Stimulated activated CD8-positive, alpha-beta memory T cell treated with anti-CD3 and anti-CD28 coated beads, Interleukin-7, amount 100 ng/mL, for 24 hours (primary cell): ENCODE measurements at regions not wholly inside any gene's neighbourhood (a gene's known extent, or its start where the extent isn't known, plus 50 kb on each side); places are given as distances from the start of the nearest gene placed in this dataset.
"Not testable (repeated sequence)": the region's sequence is repeated elsewhere in the genome, so short reads cannot be mapped to it uniquely, and the experiment has no call there.

ENCODE experiments used
- DNase-seq: peaks from one replicate; pipeline ENCODE4 v3.0.0-alpha.2; 2020; ENCODE audit warnings: low read depth

GRCh38 chr1:193905288-193906085 lies 719.1 kb upstream of the B3GALT2 start:
- DNase-seq, result no peak

GRCh38 chr1:193891788-193892187 lies 705.4 kb upstream of the B3GALT2 start:
- DNase-seq, result no peak

- DNase-seq, result no peak
These were observed 704.5 kb upstream of the B3GALT2 start for GRCh38 chr1:193890935-193891334.

- no peak for DNase-seq
These were observed 698.6 kb upstream of the B3GALT2 start for GRCh38 chr1:193884848-193885558.

DNA sequence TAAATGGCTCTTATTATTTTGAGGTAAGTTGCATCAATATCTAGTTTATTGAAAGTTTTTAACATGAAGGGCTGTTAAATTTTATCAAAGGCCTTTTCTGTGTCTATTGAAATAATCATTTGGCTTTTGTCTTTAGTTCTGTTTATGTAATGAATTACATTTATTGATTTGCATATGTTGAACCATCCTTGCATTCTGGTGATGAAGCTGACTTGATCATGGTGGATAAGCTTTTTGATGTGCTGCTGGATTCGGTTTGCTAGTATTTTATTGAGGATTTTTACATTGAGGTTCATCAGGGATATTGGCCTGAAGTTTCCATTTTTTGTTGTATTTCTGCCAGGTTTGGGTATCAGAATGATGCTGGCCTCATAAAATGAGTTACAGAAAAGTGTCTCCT lies 691.5 kb upstream of the B3GALT2 start:
- not testable (repeated sequence) for DNase-seq

- DNase-seq, result no peak
These were observed 682.0 kb upstream of the B3GALT2 start for GRCh38 chr1:193868425-193868824.

DNA sequence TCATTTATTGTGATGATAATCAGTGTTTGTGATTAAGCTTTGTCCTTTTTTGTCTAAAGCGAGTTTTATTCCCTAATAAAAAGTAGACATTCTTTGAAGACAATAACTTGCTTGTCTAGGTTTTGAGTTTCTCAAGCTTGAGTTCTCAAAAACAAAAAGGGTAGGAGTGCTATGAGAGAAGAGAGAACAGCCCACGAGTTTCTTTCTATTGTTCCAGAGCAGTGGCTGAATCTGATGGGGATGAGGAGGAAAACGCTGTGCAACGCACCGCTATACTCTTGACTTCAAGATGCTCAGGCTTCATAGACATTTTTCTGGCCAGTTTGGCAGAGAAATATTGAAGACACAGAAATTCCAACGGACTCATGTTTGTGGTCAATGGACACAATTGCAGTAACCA lies 669.8 kb upstream of the B3GALT2 start:
- DNase-seq, result no peak

GRCh38 chr1:193850745-193851144 lies 664.3 kb upstream of the B3GALT2 start:
- no peak for DNase-seq

DNA sequence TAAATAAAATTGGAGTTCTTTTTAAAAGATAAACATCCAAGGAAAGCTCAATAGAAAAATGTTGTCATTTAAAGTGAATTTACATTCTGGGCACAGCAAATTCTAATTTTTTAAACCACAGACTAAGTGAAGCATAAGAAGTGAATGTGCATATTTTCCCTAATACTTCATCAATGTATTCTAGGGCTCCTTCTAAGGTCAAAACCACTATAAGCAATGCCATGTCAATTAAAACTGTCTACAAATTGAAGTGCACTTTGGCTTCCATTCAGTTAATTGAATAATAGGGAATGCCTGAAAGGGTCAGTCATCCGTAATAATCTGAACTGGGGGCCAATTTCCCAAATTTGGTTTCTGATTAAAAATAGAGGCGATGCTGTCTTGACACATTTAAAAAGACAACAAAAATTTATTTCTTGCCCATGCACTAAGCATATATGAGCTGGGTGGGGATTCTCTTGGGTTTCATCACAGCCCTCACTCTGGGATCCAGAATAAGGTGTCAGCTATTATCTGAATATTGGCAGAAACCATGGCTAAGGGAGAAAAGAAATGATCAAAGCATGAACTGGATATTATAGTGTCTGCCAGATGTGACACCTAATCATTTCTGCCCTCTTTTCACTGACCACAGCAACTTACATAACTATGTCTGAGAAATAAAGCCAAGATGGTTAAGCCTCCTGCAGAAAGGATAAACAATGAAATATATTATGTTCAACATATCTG lies 660.6 kb upstream of the B3GALT2 start:
- no peak for DNase-seq

DNA sequence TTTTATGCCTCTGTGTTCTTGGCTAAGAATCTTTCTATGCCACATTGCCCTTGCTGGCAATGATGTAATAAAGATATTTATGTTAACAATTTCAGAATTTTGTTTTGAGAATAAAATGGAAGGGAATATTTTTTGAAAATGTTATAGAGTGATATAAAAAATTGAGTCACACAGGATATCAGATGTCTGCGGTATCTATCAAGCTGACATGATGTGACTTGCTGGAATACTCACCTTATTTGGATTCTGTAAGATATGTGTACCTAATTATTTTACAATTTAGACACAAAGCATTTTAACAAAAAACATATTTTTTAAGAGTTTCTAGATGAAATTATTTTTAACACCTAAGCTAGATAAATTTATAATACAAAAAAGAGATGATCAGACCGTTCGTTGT lies 660.0 kb upstream of the B3GALT2 start:
- DNase-seq, result no peak

DNA sequence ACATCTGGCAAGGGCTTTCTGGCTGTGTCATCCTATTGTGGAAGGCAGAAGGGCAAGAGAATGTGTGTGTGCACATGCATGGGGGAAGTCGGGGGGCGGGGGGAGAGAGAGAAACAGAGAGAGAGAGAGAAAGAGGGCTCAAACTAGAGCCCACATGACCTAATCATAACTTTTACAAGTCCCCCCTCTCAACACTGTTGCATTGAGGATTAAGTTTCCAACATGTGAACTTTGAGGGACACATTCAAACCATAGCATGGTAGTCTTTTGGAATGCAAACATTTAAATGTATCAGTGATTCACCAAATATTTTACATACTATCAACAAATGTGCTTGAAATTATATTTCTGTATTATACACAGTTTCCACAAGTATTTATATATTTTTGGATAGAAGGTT lies 655.4 kb upstream of the B3GALT2 start:
- DNase-seq, result no peak

GRCh38 chr1:193831465-193831864 lies 645.1 kb upstream of the B3GALT2 start:
- no peak for DNase-seq

DNA sequence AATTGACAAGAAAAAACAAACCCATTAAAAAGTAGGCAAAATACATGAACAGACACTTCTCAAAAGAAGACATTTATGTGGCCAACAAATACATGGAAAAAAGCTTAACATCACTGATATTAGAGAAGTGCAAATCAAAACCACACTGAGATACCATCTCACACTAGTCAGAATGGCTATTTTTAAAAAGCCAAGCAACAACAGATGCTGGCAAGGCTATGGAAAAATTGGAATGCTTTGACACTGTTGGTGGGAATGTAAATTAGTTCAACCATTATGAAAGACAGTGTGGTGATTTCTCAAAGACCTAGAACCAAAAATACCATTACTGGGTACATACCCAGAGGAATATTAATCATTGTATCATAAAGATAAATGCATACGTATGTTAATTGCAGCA lies 641.1 kb upstream of the B3GALT2 start:
- DNase-seq, result no peak

- no peak for DNase-seq
These were observed 633.0 kb upstream of the B3GALT2 start for GRCh38 chr1:193819376-193819775.

GRCh38 chr1:193807208-193807607 lies 620.8 kb upstream of the B3GALT2 start:
- no peak for DNase-seq

DNA sequence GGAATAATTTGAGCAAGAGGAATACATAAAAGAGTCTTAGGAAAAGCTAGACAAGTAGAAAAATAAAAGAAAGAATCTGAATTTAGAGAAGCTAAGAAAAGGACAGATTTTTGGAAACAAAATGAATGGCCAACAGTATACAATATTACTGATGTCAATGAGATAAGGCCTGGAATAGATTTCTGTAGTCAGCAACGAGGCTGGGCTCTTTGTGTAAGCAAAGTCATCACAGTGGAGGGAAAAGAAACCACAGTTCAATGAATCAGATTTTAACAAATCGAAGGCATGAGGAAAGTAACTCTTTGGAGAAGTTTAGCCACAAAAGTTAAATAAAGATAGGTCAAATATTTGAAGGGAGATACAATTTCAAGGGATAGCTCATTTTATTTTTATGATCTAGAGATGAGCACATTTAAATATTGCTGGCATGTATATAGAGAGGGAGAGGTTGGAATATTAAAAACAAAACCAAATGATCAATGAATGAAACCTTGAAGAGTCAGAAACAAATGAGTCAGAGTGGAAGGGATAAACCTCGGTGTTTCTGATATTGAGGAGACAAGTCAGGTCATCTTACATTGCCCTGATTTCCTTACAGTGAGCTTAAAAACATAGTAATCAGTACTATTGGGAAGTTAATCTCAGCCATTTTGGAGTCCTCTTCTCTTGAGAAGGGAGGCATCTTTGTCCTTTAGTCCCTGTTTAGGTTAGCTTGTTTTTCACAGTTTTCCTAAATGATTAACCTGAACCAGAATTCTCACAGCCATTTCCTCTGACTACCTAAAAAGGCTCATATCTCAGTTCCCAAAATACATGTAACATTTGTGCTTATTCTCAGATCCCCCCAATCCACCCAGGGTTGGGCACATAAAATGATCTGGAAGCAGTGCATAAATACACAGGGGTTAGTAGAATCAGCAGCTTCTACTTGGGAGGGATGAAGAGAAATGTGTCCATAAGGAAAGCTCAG lies 620.0 kb upstream of the B3GALT2 start:
- DNase-seq, result no peak

- no peak for DNase-seq
These were observed 613.7 kb upstream of the B3GALT2 start for GRCh38 chr1:193799948-193800690.

- DNase-seq, result no peak
These were observed 613.0 kb upstream of the B3GALT2 start for GRCh38 chr1:193799371-193799770.

DNA sequence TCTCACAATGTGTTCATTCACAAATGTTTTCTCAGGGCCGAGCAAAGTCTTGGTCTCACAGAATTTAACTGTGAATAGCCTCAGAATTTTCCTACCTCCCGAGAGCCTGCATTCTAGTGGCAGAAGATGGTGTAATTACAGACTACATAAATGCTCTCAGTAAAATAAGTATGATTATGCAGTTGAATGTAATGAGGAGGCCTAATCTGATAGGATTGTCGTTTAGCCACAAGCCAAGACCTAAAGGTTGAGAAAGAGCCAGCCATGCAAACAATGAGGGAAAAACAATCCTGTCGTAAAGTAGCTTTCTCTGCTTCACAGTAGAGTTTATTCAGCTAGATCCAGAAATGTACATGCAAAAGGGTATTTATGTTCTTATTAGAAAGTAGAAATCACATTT lies 607.8 kb upstream of the B3GALT2 start:
- DNase-seq, result no peak

DNA sequence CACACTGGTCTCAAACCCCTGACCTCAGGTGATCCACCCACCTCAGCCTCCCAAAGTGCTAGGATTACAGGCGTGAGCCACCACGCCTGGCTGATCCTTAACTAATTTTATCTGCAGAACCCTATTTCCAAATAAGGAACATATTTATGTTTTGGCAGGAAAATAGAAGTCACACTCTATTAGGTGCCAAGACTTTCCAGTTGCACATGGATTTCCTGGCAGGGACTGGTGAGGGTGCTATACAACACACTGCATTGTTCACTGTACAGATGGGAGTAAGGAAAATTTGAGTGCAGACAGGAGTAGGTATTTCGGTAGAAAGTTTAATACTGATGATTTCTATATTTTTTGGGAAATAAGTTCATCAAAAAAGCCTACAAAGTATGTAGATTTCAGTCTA lies 605.3 kb upstream of the B3GALT2 start:
- DNase-seq, result no peak

GRCh38 chr1:193787061-193787460 lies 600.6 kb upstream of the B3GALT2 start:
- no peak for DNase-seq
